H9 (cell line): ENCODE measurements at regions not wholly inside any gene's neighbourhood (a gene's known extent, or its start where the extent isn't known, plus 50 kb on each side); places are given as distances from the start of the nearest gene placed in this dataset.

Experiments
- DNase-seq: peaks from one replicate; pipeline ENCODE4 v3.0.0-alpha.2; 2017
- H2AFZ ChIP-seq: one replicate; pipeline ENCODE4 v1.6.1; 2013; ENCODE audit warnings: mild to moderate bottlenecking, low read length, control low read depth, moderate library complexity
- H2AK5ac ChIP-seq: 2 replicates; pipeline ENCODE4 v1.6.1; 2013; ENCODE audit warnings: low read length, control low read depth, mixed read lengths; ENCODE audit not compliant: insufficient read length
- H2BK120ac ChIP-seq: one replicate; pipeline ENCODE4 v1.6.1; 2013; ENCODE audit warnings: low read depth, mild to moderate bottlenecking, low read length, control low read depth, inconsistent platforms; ENCODE audit not compliant: poor library complexity, severe bottlenecking
- H2BK12ac ChIP-seq: 2 replicates; pipeline ENCODE4 v1.6.1; 2013; ENCODE audit warnings: low read length, control low read depth, mixed read lengths, low read depth; ENCODE audit not compliant: insufficient read length
- H2BK15ac ChIP-seq: 2 replicates; pipeline ENCODE4 v1.6.1; 2013; ENCODE audit warnings: low read depth, low read length, control low read depth
- H2BK20ac ChIP-seq: one replicate; pipeline ENCODE4 v1.6.1; 2013; ENCODE audit warnings: low read depth, mild to moderate bottlenecking, low read length, control low read depth, inconsistent platforms; ENCODE audit not compliant: poor library complexity, severe bottlenecking
- H2BK5ac ChIP-seq: 2 replicates; pipeline ENCODE4 v1.6.1; 2013; ENCODE audit warnings: low read length, control low read depth, mixed read lengths; ENCODE audit not compliant: insufficient read length
- H3K14ac ChIP-seq: 2 replicates; pipeline ENCODE4 v1.6.1; 2013; ENCODE audit warnings: low read length, control low read depth; ENCODE audit not compliant: insufficient read depth
- H3K18ac ChIP-seq: 2 replicates; pipeline ENCODE4 v1.6.1; 2013; ENCODE audit warnings: low read depth, mild to moderate bottlenecking, mixed read lengths, low read length, control low read depth; ENCODE audit not compliant: insufficient read length
- H3K23ac ChIP-seq: 2 replicates; pipeline ENCODE4 v1.6.1; 2013; ENCODE audit warnings: low read length, control low read depth, mixed read lengths, low read depth; ENCODE audit not compliant: insufficient read length
- H3K23me2 ChIP-seq: 2 replicates; pipeline ENCODE4 v1.6.1; 2013; ENCODE audit warnings: low read depth, mild to moderate bottlenecking, mixed read lengths, low read length, control low read depth; ENCODE audit not compliant: insufficient read length, poor library complexity, severe bottlenecking
- H3K27ac ChIP-seq: 2 replicates; pipeline ENCODE4 v1.5.1; 2013; ENCODE audit warnings: low read length, control low read depth, mixed read lengths, low read depth; ENCODE audit not compliant: insufficient read length
- H3K27me3 ChIP-seq: 2 replicates; pipeline ENCODE4 v1.6.1; 2013; ENCODE audit warnings: low read length, control low read depth, inconsistent platforms; ENCODE audit not compliant: insufficient read depth
- H3K4ac ChIP-seq: 2 replicates; pipeline ENCODE4 v1.6.1; 2013; ENCODE audit warnings: low read depth, mild to moderate bottlenecking, control low read depth, inconsistent platforms, low read length, moderate library complexity
- H3K4me1 ChIP-seq: 2 replicates; pipeline ENCODE4 v1.6.1; 2013; ENCODE audit warnings: low read length, control low read depth, inconsistent platforms; ENCODE audit not compliant: insufficient read depth
- H3K4me2 ChIP-seq: 2 replicates; pipeline ENCODE4 v1.6.1; 2013; ENCODE audit warnings: low read length, control low read depth, mixed read lengths; ENCODE audit not compliant: insufficient read length, insufficient read depth
- H3K56ac ChIP-seq: 2 replicates; pipeline ENCODE4 v1.6.1; 2013; ENCODE audit warnings: low read depth, mild to moderate bottlenecking, mixed read lengths, low read length, control low read depth; ENCODE audit not compliant: insufficient read length
- H3K79me1 ChIP-seq: 2 replicates; pipeline ENCODE4 v1.6.1; 2013; ENCODE audit warnings: low read depth, mild to moderate bottlenecking, moderate library complexity, low read length, control low read depth, inconsistent platforms; ENCODE audit not compliant: insufficient read depth, poor library complexity, severe bottlenecking
- H3K79me2 ChIP-seq: 2 replicates; pipeline ENCODE4 v1.6.1; 2013; ENCODE audit warnings: low read length, control low read depth, inconsistent platforms; ENCODE audit not compliant: insufficient read depth
- H3K9ac ChIP-seq: 2 replicates; pipeline ENCODE4 v1.6.1; 2013; ENCODE audit warnings: low read length, control low read depth, mixed read lengths; ENCODE audit not compliant: insufficient read length; ENCODE audit errors: extremely low read depth
- H3K9me3 ChIP-seq: one replicate; pipeline ENCODE4 v1.6.1; 2013; ENCODE audit warnings: low read depth, low read length, inconsistent platforms; ENCODE audit not compliant: control insufficient read depth
- H3T11ph ChIP-seq: one replicate; pipeline ENCODE4 v1.6.1; 2013; ENCODE audit warnings: mild to moderate bottlenecking, low read length, control low read depth, inconsistent platforms
- H4K20me1 ChIP-seq: one replicate; pipeline ENCODE4 v1.6.1; 2013; ENCODE audit not compliant: control insufficient read depth, insufficient read length, insufficient read depth
- H4K5ac ChIP-seq: 2 replicates; pipeline ENCODE4 v1.6.1; 2013; ENCODE audit warnings: low read depth, mild to moderate bottlenecking, mixed read lengths, low read length, control low read depth; ENCODE audit not compliant: insufficient read length
- H4K8ac ChIP-seq: replicated peaks from 2 replicates; pipeline ENCODE4 v1.6.1; 2013; ENCODE audit warnings: low read length, control low read depth, mixed read lengths, low read depth; ENCODE audit not compliant: insufficient read length
- H4K91ac ChIP-seq: 2 replicates; pipeline ENCODE4 v1.6.1; 2013; ENCODE audit warnings: low read depth, mild to moderate bottlenecking, moderate library complexity, mixed read lengths, low read length, control low read depth; ENCODE audit not compliant: insufficient read length
- H3K27ac Mint-ChIP-seq, 3 experiments: 2 replicates in 2 of 3; 3 replicates in 1 of 3; pipeline ENCODE4 v1.8.0; 2020 to 2021; ENCODE audit warnings: mixed read lengths in 3 of 3, mild to moderate bottlenecking in 1 of 3, moderate library complexity in 1 of 3
- H3K27me3 Mint-ChIP-seq: 2 replicates; pipeline ENCODE4 v1.8.0; 2021; ENCODE audit warnings: low read depth, mild to moderate bottlenecking, moderate library complexity, mixed read lengths
- H3K36me3 Mint-ChIP-seq, 3 experiments: 2 replicates in 2 of 3; 3 replicates in 1 of 3; pipeline ENCODE4 v1.8.0; 2020 to 2021; ENCODE audit warnings: low read depth in 3 of 3, mixed read lengths in 3 of 3; ENCODE audit not compliant: insufficient read depth in 1 of 3
- H3K4me1 Mint-ChIP-seq, 2 experiments: 2 replicates each; pipeline ENCODE4 v1.8.0; 2020; ENCODE audit warnings: mixed read lengths in 2 of 2
- H3K4me3 Mint-ChIP-seq, 2 experiments: 2 replicates in 1 of 2; 3 replicates in 1 of 2; pipeline ENCODE4 v1.8.0; 2020 to 2021; ENCODE audit warnings: mild to moderate bottlenecking in 2 of 2, mixed read lengths in 2 of 2, moderate library complexity in 1 of 2
- H3K9me3 Mint-ChIP-seq, 2 experiments: 2 replicates in 1 of 2; 3 replicates in 1 of 2; pipeline ENCODE4 v1.8.0; 2020; ENCODE audit warnings: mild to moderate bottlenecking in 2 of 2, mixed read lengths in 2 of 2, moderate library complexity in 1 of 2
- CTCF ChIP-seq: fragments of 200-600 bp; sonication (generic); conservative IDR thresholded peaks from 3 replicates; pipeline ENCODE4 v1.8.0; 2021; ENCODE audit warnings: antibody characterized with exemption, mild to moderate bottlenecking
- WGBS: extraction: QIAGEN DNeasy Blood & Tissue Kit; methylation state at CpG from one replicate; pipeline ENCODE4 v1.1.7; 2013; ENCODE audit warnings: missing lambda C conversion rate, low lambda C conversion rate, mixed read lengths; ENCODE audit not compliant: insufficient read length; ENCODE audit errors: extremely low coverage; 5-methylcytosine and 5-hydroxymethylcytosine counted together

GRCh38 chr5:147068998-147069397 lies 165.8 kb upstream of the STK32A start:
- H4K91ac ChIP-seq: no peak overlapping the region
- H2AFZ ChIP-seq: no peak overlapping the region
- H3K27me3 Mint-ChIP-seq: no peaks in the 10 kb centered on the region

More at GRCh38 chr5:147068998-147069397, 165.8 kb upstream of the STK32A start:
- Histone ChIP-seq H2BK5ac (no peak overlapping the region), H2BK12ac (no peak overlapping the region), H3K4ac (no peak overlapping the region), H3K9me3 (no peaks in the 10 kb centered on the region), H3K27me3 (no peaks in the 10 kb centered on the region), H2BK120ac (no peak overlapping the region), H3K56ac (no peak overlapping the region), H2AK5ac (no peak overlapping the region), H4K8ac (no peak overlapping the region), H3K9ac (no peak overlapping the region), H3K4me1 (peaks cover 8% of the 10 kb centered on the region), H4K20me1 (no peaks in the 10 kb centered on the region), H3K4me2 (no peak overlapping the region), H3K18ac (no peak overlapping the region), H2BK20ac (no peak overlapping the region), H3K79me1 (no peaks in the 10 kb centered on the region), H3K23ac (no peak overlapping the region), H4K5ac (no peak overlapping the region), H3K14ac (no peak overlapping the region), H3K23me2 (no peaks in the 10 kb centered on the region), H3K79me2 (no peaks in the 10 kb centered on the region), H2BK15ac (no peak overlapping the region), H3K27ac (no peak overlapping the region), H3T11ph (no peak overlapping the region)
- no CpG with 5 or more reads among the region's 4 CpGs for WGBS
- peaks cover 12 to 13% of the 10 kb centered on the region in 2 experiments for H3K4me1 Mint-ChIP-seq
- no peak overlapping the region for H3K4me3 Mint-ChIP-seq
- H3K9me3 Mint-ChIP-seq: no peaks in the 10 kb centered on the region; a peak in 1 of 5 replicates
- H3K27ac Mint-ChIP-seq: no peak overlapping the region
- no peak for TF ChIP-seq CTCF
- no peak for DNase-seq
- H3K36me3 Mint-ChIP-seq: no peaks in the 10 kb centered on the region
